Retinal pigment epithelial cell (primary cell): ENCODE measurements at regions not wholly inside any gene's neighbourhood (a gene's known extent, or its start where the extent isn't known, plus 50 kb on each side); places are given as distances from the start of the nearest gene placed in this dataset.
"Not testable (repeated sequence)": the region's sequence is repeated elsewhere in the genome, so short reads cannot be mapped to it uniquely, and the experiment has no call there.

Source experiments
- DNase-seq: peaks from one replicate; pipeline ENCODE4 v3.0.0-alpha.2; 2010; ENCODE audit warnings: low read depth
- H3K4me3 ChIP-seq: 2 replicates; pipeline ENCODE4 v1.5.1; 2011; ENCODE audit warnings: mild to moderate bottlenecking, low read length, control low read depth, moderate library complexity
- CTCF ChIP-seq: conservative IDR thresholded peaks from 2 replicates; pipeline ENCODE4 v1.5.1; 2011; ENCODE audit warnings: low read depth, low read length, control low read depth, inconsistent platforms

- no peak for TF ChIP-seq CTCF
- DNase-seq, result no peak
These were observed 82.3 kb downstream of the MAGEE1 start for GRCh38 chrX:76509775-76510174.

GRCh38 chrX:76517544-76517943 lies 90.0 kb downstream of the MAGEE1 start:
- no peak for TF ChIP-seq CTCF
- H3K4me3 ChIP-seq, result no peak overlapping the region
- no peak for DNase-seq

More at GRCh38 chrX:76509775-76510174, 82.3 kb downstream of the MAGEE1 start:
- no peak overlapping the region for H3K4me3 ChIP-seq

GRCh38 chrX:76520273-76521054 lies 93.0 kb downstream of the MAGEE1 start:
- H3K4me3 ChIP-seq, result no peak overlapping the region
- no peak for TF ChIP-seq CTCF
- DNase-seq, result no peak

- H3K4me3 ChIP-seq, DNase-seq: not testable (repeated sequence)
These were observed 108.2 kb downstream of the MAGEE1 start for GRCh38 chrX:76535675-76536074.

GRCh38 chrX:76538860-76539259 lies 111.3 kb downstream of the MAGEE1 start:
- no peak for TF ChIP-seq CTCF
- no peak overlapping the region for H3K4me3 ChIP-seq
- DNase-seq, result no peak

- DNase-seq, H3K4me3 ChIP-seq: not testable (repeated sequence)
These were observed 115.9 kb downstream of the MAGEE1 start for GRCh38 chrX:76543381-76543780.

- no peak for TF ChIP-seq CTCF
- DNase-seq, result no peak
- H3K4me3 ChIP-seq, result no peak overlapping the region
These were observed 122.5 kb downstream of the MAGEE1 start for GRCh38 chrX:76550016-76550415.

GRCh38 chrX:76555269-76555668 lies 127.8 kb downstream of the MAGEE1 start:
- DNase-seq, result no peak
- no peak overlapping the region for H3K4me3 ChIP-seq
- no peak for TF ChIP-seq CTCF
